Stimulated activated CD4-positive, alpha-beta T cell treated with anti-CD3 and anti-CD28 coated beads, Interleukin-2, amount 100 ng/mL, for 24 hours (primary cell): ENCODE measurements at regions not wholly inside any gene's neighbourhood (a gene's known extent, or its start where the extent isn't known, plus 50 kb on each side); places are given as distances from the start of the nearest gene placed in this dataset.
"Not testable (repeated sequence)": the region's sequence is repeated elsewhere in the genome, so short reads cannot be mapped to it uniquely, and the experiment has no call there.

ENCODE experiments used
- DNase-seq, 2 donors: peaks; one replicate each; pipeline ENCODE4 v3.0.0-alpha.2; 2020

DNA sequence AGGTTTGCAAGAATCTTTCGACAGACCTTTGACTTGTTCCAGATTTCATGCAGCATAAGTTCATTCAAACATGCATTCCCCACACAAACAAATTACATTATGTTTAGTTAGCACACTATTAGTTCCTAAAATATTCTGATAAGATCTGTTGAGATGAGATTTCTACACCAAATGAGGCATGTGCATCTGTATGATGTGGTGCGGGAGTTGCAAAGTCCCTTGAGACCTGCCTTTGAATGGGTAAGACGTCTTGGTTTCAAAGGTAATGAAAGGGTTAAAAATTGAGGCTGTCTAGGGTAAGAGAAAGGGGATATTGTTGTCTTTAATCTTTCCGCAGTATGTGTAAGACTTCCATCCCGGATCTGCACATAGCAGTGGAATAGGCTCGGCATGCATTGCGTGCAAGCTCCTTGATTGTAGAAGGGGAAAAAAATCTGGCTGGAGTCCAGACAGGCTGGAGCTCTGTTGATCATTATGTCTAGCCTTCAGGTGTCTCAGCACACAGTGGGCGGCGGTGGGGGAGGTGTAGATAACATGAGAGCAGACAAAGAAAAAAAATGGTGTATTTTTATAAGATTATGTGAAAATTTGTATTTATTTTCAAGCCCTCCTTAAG is 296.6 kb downstream of the PTPRC start:
- DNase-seq: peak; percentile 64 to 71

GRCh38 chr1:198936371-198937083 is 297.7 kb downstream of the PTPRC start:
- no peak for DNase-seq

GRCh38 chr1:198937231-198938031 is 298.6 kb downstream of the PTPRC start:
- peak; percentile 14 to 30 for DNase-seq

DNA sequence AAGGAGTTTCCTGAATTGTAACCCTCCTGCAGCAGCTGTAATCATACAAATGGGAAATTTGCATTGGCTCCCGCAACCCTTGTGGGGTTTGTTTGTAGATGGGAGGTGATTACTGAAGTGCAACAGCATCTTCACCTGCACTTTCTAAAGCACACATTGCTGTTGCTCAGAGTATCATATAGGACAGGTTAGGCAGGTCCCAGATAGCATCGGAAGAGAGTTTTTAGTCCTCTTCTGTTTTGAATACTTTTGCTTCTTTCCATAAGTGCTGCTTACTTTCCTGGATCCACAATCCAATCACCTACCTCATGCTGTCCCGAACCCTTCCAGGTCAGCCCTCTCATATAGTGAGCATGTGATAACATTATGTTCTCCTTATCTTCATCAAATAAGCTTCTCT is 300.4 kb downstream of the PTPRC start:
- DNase-seq: no peak

DNA sequence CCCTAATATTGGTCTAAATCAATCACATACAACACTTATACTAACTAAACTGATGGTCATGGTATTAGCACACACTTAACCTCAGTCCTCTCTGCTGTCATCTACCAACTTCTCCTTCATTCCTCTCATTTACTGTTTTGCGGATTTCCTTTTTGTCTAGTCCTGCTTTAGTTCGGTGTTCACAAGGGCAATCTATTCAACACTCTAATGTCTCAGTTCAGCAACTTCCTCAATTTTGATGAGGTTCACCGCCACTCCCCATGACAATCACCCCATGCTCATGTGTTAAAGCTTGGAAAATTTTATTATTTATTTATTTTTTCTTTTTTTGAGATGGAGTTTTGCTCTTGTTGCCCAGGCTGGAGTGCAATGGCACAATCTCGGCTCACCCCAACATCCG is 301.1 kb downstream of the PTPRC start:
- no peak for DNase-seq

GRCh38 chr1:198942466-198942865 is 303.6 kb downstream of the PTPRC start:
- DNase-seq: no peak

- DNase-seq: no peak
These were observed 304.8 kb downstream of the PTPRC start for GRCh38 chr1:198943484-198944187.

- DNase-seq: no peak
These were observed 308.6 kb downstream of the PTPRC start for GRCh38 chr1:198947456-198947855.

- DNase-seq: no peak
These were observed 310.2 kb downstream of the PTPRC start for GRCh38 chr1:198948895-198949659.

DNA sequence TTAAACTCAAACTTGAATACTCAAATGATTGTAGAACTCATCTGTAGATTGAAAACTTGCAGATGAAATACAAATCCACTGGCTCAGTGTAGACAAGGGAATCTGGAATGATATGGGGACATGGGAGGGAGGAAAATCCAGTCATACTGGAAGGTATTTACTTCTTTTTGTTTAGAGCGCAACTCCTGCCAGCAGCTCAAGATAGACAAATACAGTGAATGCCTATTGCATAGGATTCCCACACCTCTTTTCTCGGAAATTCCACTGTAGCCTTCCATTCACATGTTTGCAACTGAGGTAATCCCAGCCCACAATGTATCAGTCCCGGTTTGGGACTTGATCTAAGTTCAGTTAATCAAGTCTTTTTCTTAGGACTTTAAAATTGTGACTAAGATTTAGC is 311.2 kb downstream of the PTPRC start:
- DNase-seq: no peak

DNA sequence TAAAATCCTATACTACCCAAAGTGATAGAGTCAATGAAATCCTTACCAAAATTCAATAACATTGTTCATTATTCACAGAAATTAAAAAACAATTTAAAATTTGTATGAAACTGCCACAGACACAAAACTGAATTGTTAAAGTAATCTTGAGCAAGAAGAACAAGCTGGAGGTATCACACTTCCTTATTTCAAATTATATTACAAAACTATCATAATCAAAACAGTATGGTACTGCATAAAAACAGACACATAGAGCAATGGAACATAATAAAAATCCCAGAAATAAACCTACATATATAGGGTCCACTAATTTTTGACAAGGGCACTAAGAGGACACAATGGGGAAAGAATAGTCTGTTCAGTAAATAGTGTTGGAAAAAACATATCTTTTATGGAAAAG is 316.2 kb downstream of the PTPRC start:
- DNase-seq: no peak

- no peak for DNase-seq
These were observed 318.2 kb downstream of the PTPRC start for GRCh38 chr1:198957044-198957443.

GRCh38 chr1:198959032-198959431 is 320.2 kb downstream of the PTPRC start:
- no peak for DNase-seq

DNA sequence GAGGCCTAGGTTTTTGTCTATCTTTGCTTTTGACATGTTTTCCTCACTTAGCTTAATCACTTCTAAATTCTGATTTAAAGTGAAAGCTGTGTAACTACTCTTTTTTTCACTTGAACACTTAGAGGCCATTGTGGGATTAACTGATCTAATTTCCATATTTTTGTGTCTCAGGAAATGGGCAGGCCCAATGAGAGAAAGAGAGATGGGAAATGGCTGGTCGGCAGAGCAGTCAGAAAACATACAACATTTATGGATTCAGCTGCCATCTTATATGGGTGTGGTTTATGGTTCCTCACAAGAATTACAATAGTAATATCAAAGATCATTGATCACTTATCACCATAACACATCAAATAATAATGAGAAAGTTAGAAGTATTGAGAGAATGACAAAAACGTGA is 320.8 kb downstream of the PTPRC start:
- no peak for DNase-seq

DNA sequence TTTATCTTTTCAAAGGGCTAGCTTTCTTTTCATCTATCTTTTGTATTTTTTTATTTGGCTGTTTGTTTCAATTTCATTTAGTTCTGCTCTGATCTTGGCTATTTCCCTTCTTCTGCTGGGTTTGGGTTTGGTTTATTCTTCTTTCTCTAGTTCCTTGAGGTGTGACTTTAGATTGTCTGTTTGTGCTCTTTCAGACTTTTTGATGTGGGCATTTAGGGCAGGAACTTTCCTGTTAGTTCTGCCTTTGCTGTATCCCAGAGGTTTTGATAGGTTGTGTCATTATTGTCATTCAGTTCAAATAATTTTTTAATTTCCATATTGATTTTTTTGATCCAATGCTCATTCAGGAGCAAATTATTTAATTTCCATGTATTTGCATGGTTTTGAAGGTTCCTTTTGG is 325.0 kb downstream of the PTPRC start:
- DNase-seq: not testable (repeated sequence)

- no peak for DNase-seq
These were observed 327.7 kb downstream of the PTPRC start for GRCh38 chr1:198966519-198966918.

DNA sequence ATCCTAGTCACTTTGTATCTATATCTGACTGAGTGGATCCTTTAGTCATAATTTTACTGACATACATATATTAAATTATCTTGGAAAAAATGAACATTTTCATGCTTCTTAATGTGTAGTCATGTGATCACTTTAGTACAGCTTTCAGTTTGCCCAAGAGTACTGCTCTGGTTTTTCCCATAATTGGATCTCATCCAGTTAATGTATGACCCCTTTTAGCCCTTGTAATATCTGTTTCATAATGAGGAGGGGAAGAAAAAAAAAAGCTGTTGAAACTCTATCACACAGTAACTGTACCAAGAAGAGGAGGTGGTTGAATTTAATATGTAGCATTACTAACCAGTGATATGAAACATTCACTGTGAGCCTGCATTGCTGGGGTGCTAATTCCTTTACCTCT is 328.7 kb downstream of the PTPRC start:
- DNase-seq: no peak

DNA sequence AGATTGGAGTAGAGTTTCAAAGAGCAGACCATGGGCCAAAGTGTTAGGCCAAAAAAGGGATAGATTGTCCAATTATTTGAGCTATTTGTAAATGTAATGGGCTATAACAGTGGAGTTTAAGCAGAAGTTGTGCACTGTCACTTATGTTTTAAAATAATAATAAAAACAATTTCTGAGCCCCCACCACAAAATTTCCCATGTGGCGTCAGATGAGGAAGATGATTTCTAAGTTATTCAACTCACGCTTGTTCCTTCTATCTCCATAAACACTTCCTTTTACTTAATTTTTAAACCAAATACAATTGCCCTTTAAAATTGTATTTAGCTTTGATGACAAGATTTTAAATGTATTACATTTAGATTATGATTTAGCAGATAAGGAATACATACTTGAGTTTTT is 330.0 kb downstream of the PTPRC start:
- no peak for DNase-seq

- DNase-seq: no peak
These were observed 331.1 kb downstream of the PTPRC start for GRCh38 chr1:198969981-198970380.

- no peak for DNase-seq
These were observed 332.1 kb downstream of the PTPRC start for GRCh38 chr1:198970916-198971315.

GRCh38 chr1:198977909-198978308 is 339.1 kb downstream of the PTPRC start:
- DNase-seq: no peak

GRCh38 chr1:198978523-198978922 is 339.7 kb downstream of the PTPRC start:
- DNase-seq: no peak

GRCh38 chr1:198986036-198986435 is 347.2 kb downstream of the PTPRC start:
- DNase-seq: no peak
